AG04449 (cell line): ENCODE measurements at regions not wholly inside any gene's neighbourhood (a gene's known extent, or its start where the extent isn't known, plus 50 kb on each side); places are given as distances from the start of the nearest gene placed in this dataset.

Experiments
- CTCF ChIA-PET: fragments of 350-600 bp; formaldehyde crosslinking; extraction: SDS; loops from one replicate; lab custom pipeline; 2021; ENCODE audit warnings: antibody characterized with exemption; lab: Yijun Ruan, JAX
- POLR2A ChIA-PET: fragments of 400-600, 350-600 bp; formaldehyde crosslinking; extraction: SDS; loops from one replicate; lab custom pipeline; 2020; ENCODE audit warnings: antibody characterized with exemption, inconsistent platforms; lab: Yijun Ruan, JAX
- DNase-seq: peaks from one replicate; pipeline ENCODE4 v3.0.0-alpha.2; 2010; ENCODE audit warnings: low read depth, low spot score
- H3K4me3 ChIP-seq: 2 replicates; pipeline ENCODE4 v1.5.1; 2011; ENCODE audit warnings: low read depth, mild to moderate bottlenecking, control low read depth, low read length
- TF ChIP-seq, protein P1 (sequence below): IDR thresholded peaks from one replicate; pipeline ENCODE4 v1.5.1; 2011; ENCODE audit warnings: mild to moderate bottlenecking, moderate library complexity, low read length, control low read depth, inconsistent platforms; ENCODE audit not compliant: insufficient read depth; ENCODE audit errors: missing control alignments

DNA sequence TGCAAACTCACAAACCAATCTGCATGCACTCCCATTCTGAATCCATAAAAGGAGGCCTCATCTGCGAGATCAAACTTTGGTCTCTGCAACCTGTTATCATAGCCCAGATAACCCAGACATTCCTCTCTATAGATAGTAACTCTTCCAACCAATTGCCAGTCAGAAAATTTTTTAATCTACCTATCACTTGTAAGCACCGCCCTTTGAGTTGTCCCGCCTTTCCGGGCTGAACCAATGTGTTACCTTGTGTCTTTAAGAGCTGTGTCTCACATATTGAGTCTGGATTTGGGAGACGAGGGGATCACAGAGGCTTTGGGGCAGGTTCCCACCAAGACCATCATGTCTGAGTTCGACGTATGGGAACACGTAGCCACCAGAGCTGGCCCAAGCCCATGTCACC, 91.1 kb upstream of the PPP1R26 start:
- TF ChIP-seq, protein P1, sequence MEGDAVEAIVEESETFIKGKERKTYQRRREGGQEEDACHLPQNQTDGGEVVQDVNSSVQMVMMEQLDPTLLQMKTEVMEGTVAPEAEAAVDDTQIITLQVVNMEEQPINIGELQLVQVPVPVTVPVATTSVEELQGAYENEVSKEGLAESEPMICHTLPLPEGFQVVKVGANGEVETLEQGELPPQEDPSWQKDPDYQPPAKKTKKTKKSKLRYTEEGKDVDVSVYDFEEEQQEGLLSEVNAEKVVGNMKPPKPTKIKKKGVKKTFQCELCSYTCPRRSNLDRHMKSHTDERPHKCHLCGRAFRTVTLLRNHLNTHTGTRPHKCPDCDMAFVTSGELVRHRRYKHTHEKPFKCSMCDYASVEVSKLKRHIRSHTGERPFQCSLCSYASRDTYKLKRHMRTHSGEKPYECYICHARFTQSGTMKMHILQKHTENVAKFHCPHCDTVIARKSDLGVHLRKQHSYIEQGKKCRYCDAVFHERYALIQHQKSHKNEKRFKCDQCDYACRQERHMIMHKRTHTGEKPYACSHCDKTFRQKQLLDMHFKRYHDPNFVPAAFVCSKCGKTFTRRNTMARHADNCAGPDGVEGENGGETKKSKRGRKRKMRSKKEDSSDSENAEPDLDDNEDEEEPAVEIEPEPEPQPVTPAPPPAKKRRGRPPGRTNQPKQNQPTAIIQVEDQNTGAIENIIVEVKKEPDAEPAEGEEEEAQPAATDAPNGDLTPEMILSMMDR = no peak
- DNase-seq = no peak
- CTCF ChIA-PET = interaction anchor here (1.9 kb wide), 1 partner anchor 25 kb away, joined by 6 read pairs; no protein-coding TSS in a partner anchor
- POLR2A ChIA-PET = no interaction called here
- H3K4me3 ChIP-seq = no peak overlapping the region

DNA sequence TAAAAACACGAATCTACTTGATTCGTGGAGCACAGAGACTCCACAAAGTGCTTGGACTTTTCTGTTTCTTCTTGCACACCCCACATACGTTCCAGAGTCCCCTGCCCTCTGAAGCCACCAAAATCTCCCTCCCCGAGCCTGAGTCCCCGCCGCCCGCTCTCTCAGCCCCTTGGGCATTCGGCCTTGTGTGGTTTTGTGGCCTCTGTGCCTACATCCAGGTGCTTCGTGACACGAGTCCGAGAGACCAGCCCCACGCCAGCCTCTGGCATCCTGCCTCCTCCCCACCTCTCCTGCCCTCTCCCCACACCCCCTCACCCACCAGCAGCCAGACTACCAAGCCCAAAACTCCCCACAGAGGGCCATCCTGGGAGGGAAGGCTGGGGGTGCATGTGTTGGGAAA, 87.8 kb upstream of the PPP1R26 start:
- H3K4me3 ChIP-seq = no peak overlapping the region
- POLR2A ChIA-PET = no interaction called here
- CTCF ChIA-PET = interaction anchor here (1.9 kb wide), 1 partner anchor 21 kb away, joined by 6 read pairs; no protein-coding TSS in a partner anchor
- DNase-seq = no peak
- TF ChIP-seq, protein P1 = no peak

DNA sequence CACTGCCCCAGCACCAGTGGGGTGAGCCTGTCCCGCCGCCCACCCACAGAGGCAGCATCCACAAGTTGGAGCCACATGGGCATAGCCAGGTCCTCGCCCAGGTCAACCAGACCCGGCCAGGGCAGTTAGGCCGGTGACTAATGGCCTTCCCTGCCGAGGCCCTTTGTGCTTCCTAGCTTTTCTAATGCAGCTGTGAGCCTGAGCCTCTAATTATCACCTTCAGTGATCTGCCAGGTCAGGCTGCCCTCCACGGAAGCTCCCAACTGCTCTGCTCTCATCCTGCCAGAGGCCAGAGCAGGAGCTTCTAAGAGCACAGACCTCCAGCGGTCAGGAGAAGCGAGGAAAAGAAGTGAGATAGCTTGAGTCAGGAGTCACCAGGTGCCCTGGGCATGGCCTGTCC, 87.1 kb upstream of the PPP1R26 start:
- POLR2A ChIA-PET = no interaction called here
- TF ChIP-seq, protein P1 = no peak
- no peak overlapping the region for H3K4me3 ChIP-seq
- CTCF ChIA-PET = interaction anchor here (1.9 kb wide), 1 partner anchor 20 kb away, joined by 6 read pairs; no protein-coding TSS in a partner anchor
- DNase-seq = no peak

DNA sequence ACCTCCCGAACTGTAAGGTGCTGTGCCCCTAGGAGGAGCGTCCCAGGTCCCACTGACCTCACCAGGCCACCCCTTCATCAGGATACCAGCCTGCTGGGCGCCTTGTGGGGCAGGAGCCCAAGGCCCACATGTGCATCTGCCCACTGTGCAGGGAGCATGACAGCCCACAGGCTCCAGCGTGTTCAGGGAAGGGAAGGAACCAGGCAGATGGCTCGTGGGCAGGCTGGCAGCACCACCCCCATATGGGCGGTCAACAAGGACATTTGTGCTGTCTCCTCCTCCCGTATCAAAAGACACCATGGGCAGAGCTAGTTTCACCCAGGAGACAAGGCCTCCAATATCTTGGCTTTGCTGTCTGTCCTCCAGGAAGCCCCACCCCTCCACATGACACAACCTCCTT, 85.5 kb upstream of the PPP1R26 start:
- POLR2A ChIA-PET = no interaction called here
- CTCF ChIA-PET = no interaction called here
- no peak for DNase-seq
- H3K4me3 ChIP-seq = no peak overlapping the region
- TF ChIP-seq, protein P1 = no peak

DNA sequence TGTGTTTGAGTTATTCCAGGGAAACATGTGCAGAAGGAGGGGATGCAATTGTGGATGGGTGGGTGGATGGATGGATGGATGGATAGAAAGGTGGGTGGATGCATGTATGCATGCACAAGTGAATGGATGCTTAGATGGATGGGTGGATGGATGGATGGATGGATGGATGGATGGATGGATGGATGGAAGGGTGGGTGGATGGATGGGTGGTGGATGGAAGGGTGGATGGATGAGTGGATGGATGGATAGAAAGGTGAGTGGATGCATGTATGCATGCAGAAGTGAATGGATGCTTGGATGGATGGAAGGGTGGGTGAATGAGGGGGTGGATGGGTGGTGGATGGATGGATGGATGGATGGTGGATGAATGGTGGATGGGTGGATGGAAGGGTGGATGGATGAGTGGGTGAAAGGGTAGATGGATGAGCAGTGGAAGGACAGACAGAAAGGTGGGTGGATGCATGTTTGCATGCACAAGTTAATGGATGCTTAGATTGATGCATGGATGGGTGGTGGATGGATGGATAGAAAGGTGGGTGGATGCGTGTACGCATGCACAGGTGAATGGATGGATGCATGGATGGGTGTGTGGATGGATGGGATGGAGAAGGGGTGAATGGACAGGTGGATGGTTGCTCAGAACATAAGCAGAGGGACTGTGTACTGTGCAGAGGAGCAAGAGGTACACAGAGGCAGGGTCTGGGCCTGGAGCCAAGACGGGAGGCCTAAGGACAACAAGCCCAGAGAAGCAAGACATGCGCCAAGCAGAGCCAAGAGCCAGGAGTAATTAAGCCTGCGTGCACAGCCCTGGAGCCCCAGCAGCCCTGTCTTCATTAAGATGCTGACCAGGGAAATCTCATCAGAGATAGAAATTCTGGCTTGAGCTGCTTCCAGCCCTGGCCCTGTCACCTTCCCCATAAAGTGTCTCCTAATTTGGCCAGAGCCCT, 84.6 kb upstream of the PPP1R26 start:
- POLR2A ChIA-PET = no interaction called here
- H3K4me3 ChIP-seq = no peak overlapping the region
- DNase-seq = no peak
- CTCF ChIA-PET = interaction anchor here (1.4 kb wide), 1 partner anchor 18 kb away, joined by 5 read pairs; no protein-coding TSS in a partner anchor
- TF ChIP-seq, protein P1 = no peak

DNA sequence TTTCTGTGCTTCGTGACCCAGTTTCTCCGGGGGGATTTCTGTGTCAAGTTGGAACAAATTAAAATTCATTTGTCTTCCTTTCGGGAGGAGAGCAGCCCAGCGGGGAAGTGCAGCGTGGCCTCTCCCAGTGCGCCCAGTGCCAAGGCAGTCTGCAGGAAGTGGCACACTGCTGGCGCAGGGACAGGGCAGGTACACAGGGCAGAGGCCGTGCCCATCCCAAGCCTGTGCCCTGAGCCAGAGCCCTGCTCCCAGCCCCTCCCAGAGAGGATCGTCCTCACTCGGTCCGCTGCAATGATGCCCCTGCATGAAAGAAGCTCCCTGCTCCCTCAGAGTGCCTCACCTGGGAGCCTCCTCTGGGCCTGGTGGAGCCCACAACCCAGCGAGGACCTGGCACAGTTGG, 82.4 kb upstream of the PPP1R26 start:
- no peak for DNase-seq
- no peak overlapping the region for H3K4me3 ChIP-seq
- TF ChIP-seq, protein P1 = no peak
- CTCF ChIA-PET = no interaction called here
- POLR2A ChIA-PET = no interaction called here
